A673 (cell line): ENCODE measurements at regions not wholly inside any gene's neighbourhood (a gene's known extent, or its start where the extent isn't known, plus 50 kb on each side); places are given as distances from the start of the nearest gene placed in this dataset.

ENCODE experiments used
- BruUV-seq: library from RNA; stranded (reverse); fragments of 400-500 nt; replicated peaks from 2 replicates; lab custom pipeline; 2021; lab: Mats Ljungman, UMichigan
- CTCF ChIA-PET: fragments of 300-600 bp; sonication (Branson Sonifier 250); formaldehyde crosslinking; loops from one replicate; lab custom pipeline; 2022; ENCODE audit warnings: antibody characterized with exemption; lab: Charles Lee
- POLR2A ChIA-PET: fragments of 300-600 bp; sonication (Branson Sonifier 250); formaldehyde crosslinking; loops from one replicate; lab custom pipeline; 2022; ENCODE audit warnings: antibody characterized with exemption; ENCODE audit not compliant: low non-redundant PET; lab: Charles Lee
- DNase-seq: peaks from one replicate; pipeline ENCODE4 v3.0.0-alpha.2; 2015; ENCODE audit warnings: low spot score
- H3K27ac ChIP-seq: fragments of 200-600 bp; sonication (generic); 2 replicates; pipeline ENCODE4 v1.5.1; 2016; ENCODE audit warnings: mixed run types, low read depth, mild to moderate bottlenecking, mixed read lengths, antibody characterized with exemption, low read length; ENCODE audit not compliant: poor library complexity, severe bottlenecking
- H3K27me3 ChIP-seq: fragments of 200-600 bp; sonication (generic); replicated peaks from 2 replicates; pipeline ENCODE4 v1.6.1; 2017; ENCODE audit warnings: mixed run types, low read depth, mild to moderate bottlenecking, mixed read lengths, antibody characterized with exemption, low read length; ENCODE audit not compliant: insufficient read depth, poor library complexity
- H3K36me3 ChIP-seq: fragments of 200-600 bp; sonication (generic); 2 replicates; pipeline ENCODE4 v1.6.1; 2016; ENCODE audit warnings: mixed run types, mild to moderate bottlenecking, mixed read lengths, antibody characterized with exemption, low read length; ENCODE audit not compliant: insufficient read depth, poor library complexity, severe bottlenecking
- H3K4me1 ChIP-seq: fragments of 200-600 bp; sonication (generic); 2 replicates; pipeline ENCODE4 v1.6.1; 2017; ENCODE audit warnings: mixed run types, mild to moderate bottlenecking, mixed read lengths, antibody characterized with exemption, low read length; ENCODE audit not compliant: insufficient read depth, poor library complexity, severe bottlenecking
- H3K4me3 ChIP-seq: fragments of 200-600 bp; sonication (generic); 2 replicates; pipeline ENCODE4 v1.5.1; 2016; ENCODE audit warnings: low read depth, mixed run types, mild to moderate bottlenecking, mixed read lengths, low read length; ENCODE audit not compliant: poor library complexity, severe bottlenecking
- H3K9me3 ChIP-seq: fragments of 200-600 bp; sonication (generic); 2 replicates; pipeline ENCODE4 v1.6.1; 2016; ENCODE audit warnings: mixed run types, low read depth, mild to moderate bottlenecking, mixed read lengths, antibody characterized with exemption, low read length; ENCODE audit not compliant: poor library complexity, severe bottlenecking
- EZH2 ChIP-seq: fragments of 200-600 bp; sonication (generic); IDR thresholded peaks from 2 replicates; pipeline ENCODE4 v1.6.1; 2017; ENCODE audit warnings: borderline replicate concordance, low read depth, mild to moderate bottlenecking, mixed read lengths, antibody characterized with exemption, low read length; ENCODE audit not compliant: poor library complexity, severe bottlenecking
- intact Hi-C: fragments of 100-400 bp; cut with micrococcal nuclease; formaldehyde crosslinking; loops from one replicate; pipeline ENCODE4 v1.10.0; 2022; ENCODE audit not compliant: unreplicated experiment
- TF ChIP-seq, protein P1 (sequence below): fragments of 300-800, 200-600 bp; sonication (generic); conservative IDR thresholded peaks from 2 replicates; pipeline ENCODE4 v1.5.1; 2017; ENCODE audit warnings: low read depth, mild to moderate bottlenecking, antibody characterized with exemption, low read length, moderate library complexity, mixed read lengths

DNA sequence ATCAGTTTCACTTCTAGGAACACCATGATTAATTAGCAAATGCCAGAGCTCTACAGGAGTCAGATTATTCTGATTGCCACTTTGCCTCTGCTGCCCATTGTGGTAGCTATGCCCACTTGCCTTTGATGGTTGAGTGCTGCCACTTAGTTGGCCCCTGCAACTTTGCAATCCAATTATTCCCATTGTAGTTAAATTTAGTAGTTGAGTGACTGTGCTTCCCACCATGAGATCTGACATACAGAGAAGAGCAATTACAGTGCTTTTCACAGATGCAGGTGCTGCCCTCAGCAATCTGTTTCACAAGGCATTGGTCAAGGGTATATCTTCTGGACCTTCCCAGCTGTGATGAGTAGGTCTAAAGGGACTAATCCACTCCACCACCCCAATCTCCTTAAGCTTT is 468.4 kb upstream of the RGS6 start:
- intact Hi-C loops = no loop called here
- no peak for DNase-seq
- ChIA-PET CTCF (no interaction called here), POLR2A (no interaction called here)
- Histone ChIP-seq H3K27ac (no peak overlapping the region), H3K9me3 (no peaks in the 10 kb centered on the region), H3K4me3 (no peak overlapping the region), H3K27me3 (no peaks in the 10 kb centered on the region), H3K36me3 (no peaks in the 10 kb centered on the region), H3K4me1 (peaks cover 11% of the 10 kb centered on the region)
- no TSS peak for BruUV-seq
- TF ChIP-seq, protein P1, sequence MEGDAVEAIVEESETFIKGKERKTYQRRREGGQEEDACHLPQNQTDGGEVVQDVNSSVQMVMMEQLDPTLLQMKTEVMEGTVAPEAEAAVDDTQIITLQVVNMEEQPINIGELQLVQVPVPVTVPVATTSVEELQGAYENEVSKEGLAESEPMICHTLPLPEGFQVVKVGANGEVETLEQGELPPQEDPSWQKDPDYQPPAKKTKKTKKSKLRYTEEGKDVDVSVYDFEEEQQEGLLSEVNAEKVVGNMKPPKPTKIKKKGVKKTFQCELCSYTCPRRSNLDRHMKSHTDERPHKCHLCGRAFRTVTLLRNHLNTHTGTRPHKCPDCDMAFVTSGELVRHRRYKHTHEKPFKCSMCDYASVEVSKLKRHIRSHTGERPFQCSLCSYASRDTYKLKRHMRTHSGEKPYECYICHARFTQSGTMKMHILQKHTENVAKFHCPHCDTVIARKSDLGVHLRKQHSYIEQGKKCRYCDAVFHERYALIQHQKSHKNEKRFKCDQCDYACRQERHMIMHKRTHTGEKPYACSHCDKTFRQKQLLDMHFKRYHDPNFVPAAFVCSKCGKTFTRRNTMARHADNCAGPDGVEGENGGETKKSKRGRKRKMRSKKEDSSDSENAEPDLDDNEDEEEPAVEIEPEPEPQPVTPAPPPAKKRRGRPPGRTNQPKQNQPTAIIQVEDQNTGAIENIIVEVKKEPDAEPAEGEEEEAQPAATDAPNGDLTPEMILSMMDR = no peak
- TF ChIP-seq EZH2 = no peak

DNA sequence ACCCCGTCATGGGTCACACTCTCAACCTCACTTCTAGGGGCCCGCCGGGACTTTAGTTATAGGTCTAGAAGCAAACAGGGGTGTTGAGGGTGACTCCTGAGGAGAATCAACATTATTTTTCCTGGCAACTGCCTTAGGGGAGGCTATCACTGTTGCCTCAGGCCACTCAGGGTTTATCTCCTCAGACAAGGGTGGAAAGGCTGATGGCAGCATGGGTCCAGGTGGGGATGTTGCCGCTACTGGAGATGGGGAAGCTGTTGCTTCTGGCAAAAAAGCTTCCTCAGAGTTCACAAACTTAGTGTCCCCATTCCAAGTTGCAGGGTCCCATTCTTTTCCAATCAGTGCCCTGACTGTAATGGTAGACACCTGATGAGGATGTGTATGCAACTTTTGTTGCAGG is 467.4 kb upstream of the RGS6 start:
- H3K36me3 ChIP-seq = no peaks in the 10 kb centered on the region
- intact Hi-C loops = no loop called here
- CTCF ChIA-PET = no interaction called here
- no TSS peak for BruUV-seq
- TF ChIP-seq, protein P1 = no peak
- TF ChIP-seq EZH2 = no peak
- DNase-seq = no peak
- no peak overlapping the region for H3K27ac ChIP-seq
- no peaks in the 10 kb centered on the region for H3K9me3 ChIP-seq
- H3K4me3 ChIP-seq = no peak overlapping the region
- H3K4me1 ChIP-seq = peaks cover 11% of the 10 kb centered on the region
- POLR2A ChIA-PET = no interaction called here
- H3K27me3 ChIP-seq = no peaks in the 10 kb centered on the region

DNA sequence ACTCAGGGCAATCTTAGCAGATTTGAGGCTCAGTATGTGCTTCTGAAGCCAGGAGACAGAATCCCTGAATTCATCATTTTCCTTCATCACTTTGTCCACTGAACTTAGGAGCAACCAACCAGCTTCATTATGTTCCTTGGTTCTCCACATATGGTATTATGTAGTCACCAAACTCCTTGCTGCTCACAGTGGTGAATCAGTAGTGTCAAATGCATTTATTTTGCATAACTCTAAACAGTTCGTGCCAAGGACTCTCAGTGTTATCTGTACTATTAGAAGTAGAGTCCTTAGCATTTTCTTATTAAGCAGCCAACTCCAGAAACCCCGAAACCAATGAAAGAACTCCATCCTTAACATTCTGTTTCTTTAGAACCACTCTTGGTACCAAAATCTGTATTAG is 466.9 kb upstream of the RGS6 start:
- Histone ChIP-seq H3K27ac (no peak overlapping the region), H3K4me3 (no peak overlapping the region), H3K9me3 (no peaks in the 10 kb centered on the region), H3K4me1 (peaks cover 11% of the 10 kb centered on the region), H3K36me3 (no peaks in the 10 kb centered on the region), H3K27me3 (no peaks in the 10 kb centered on the region)
- BruUV-seq = no TSS peak
- ChIA-PET POLR2A (no interaction called here), CTCF (no interaction called here)
- intact Hi-C loops = no loop called here
- DNase-seq = no peak
- TF ChIP-seq EZH2 = no peak
- TF ChIP-seq, protein P1 = no peak
